ENCODE measurements at regions not wholly inside any gene's neighbourhood (a gene's known extent, or its start where the extent isn't known, plus 50 kb on each side); places are given as distances from the start of the nearest gene placed in this dataset.

GRCh38 chr7:138402749-138403148, 57.3 kb upstream of the TRIM24 start:
- in situ Hi-C loops (cut with HindIII; ENCODE audit: low pct_unique_long_range_greater_than_20kb, low sequenced_read_pairs), result no loop called here
- TF ChIP-seq JUND (IDR thresholded peaks at IDR 0.05; ENCODE audit: low read depth), result no peak
- no peak for DNase-seq (ENCODE audit: low read depth in 1 of 2, low spot score in 1 of 2)

- DNase-seq (ENCODE audit: low read depth in 1 of 2, low spot score in 1 of 2), result no peak
- no peak for TF ChIP-seq JUND (IDR thresholded peaks at IDR 0.05; ENCODE audit: low read depth)
- in situ Hi-C loops (cut with HindIII; ENCODE audit: low pct_unique_long_range_greater_than_20kb, low sequenced_read_pairs), result no loop called here
Measured at GRCh38 chr7:138405496-138405895, 54.6 kb upstream of the TRIM24 start.

DNA sequence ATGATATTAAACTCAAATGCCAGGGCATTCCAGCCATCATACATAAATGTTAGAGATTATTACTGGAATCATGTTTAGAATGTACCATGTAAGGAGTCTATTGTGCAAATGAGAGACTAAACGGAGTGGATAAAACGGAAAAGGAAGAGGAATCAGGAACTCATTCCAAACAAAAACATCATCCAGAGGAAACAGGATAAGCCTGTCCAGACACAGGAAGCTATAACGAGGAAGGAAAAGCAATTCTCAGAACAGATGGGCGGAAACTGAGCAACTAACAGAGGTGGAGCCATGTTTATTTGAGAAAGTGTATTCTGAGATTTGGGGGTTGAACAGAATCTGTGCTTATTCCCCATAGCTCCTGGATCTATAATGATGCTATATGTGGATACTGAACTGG, 52.3 kb upstream of the TRIM24 start:
- DNase-seq (ENCODE audit: low read depth in 1 of 2, low spot score in 1 of 2), result no peak
- TF ChIP-seq JUND (IDR thresholded peaks at IDR 0.05; ENCODE audit: low read depth), result no peak
- in situ Hi-C loops (cut with HindIII; ENCODE audit: low pct_unique_long_range_greater_than_20kb, low sequenced_read_pairs), result no loop called here

All from T47D (cell line).